ENCODE measurements at regions not wholly inside any gene's neighbourhood (a gene's known extent, or its start where the extent isn't known, plus 50 kb on each side); places are given as distances from the start of the nearest gene placed in this dataset.

GRCh38 chr1:57886376-57886775 lies 462.5 kb upstream of the DAB1 start:
- H3K9me3 Mint-ChIP-seq, result no peaks in the 10 kb centered on the region
- H3K4me1 Mint-ChIP-seq, result no peaks in the 10 kb centered on the region
- no peaks in the 10 kb centered on the region for H3K36me3 Mint-ChIP-seq (ENCODE audit: low read depth)
- no peak overlapping the region for H3K4me3 Mint-ChIP-seq
- H3K27ac Mint-ChIP-seq, result no peak overlapping the region
- H3K27me3 Mint-ChIP-seq, result peaks cover 7% of the 10 kb centered on the region
- no peak for ATAC-seq (replicated peaks)

- Mint-ChIP-seq H3K27ac (no peak overlapping the region), H3K9me3 (peaks cover 5% of the 10 kb centered on the region), H3K36me3 (ENCODE audit: low read depth) (no peaks in the 10 kb centered on the region), H3K4me3 (no peak overlapping the region), H3K4me1 (no peaks in the 10 kb centered on the region), H3K27me3 (peaks cover 10% of the 10 kb centered on the region)
- ATAC-seq (replicated peaks), result no peak
Measured at GRCh38 chr1:57883642-57883995, 459.8 kb upstream of the DAB1 start.

- H3K27me3 Mint-ChIP-seq, result peaks cover 7% of the 10 kb centered on the region
- no peaks in the 10 kb centered on the region for H3K36me3 Mint-ChIP-seq (ENCODE audit: low read depth)
- no peak overlapping the region for H3K4me3 Mint-ChIP-seq
- H3K9me3 Mint-ChIP-seq, result peaks cover 5% of the 10 kb centered on the region
- no peak for ATAC-seq (replicated peaks)
- H3K4me1 Mint-ChIP-seq, result no peaks in the 10 kb centered on the region
- no peak overlapping the region for H3K27ac Mint-ChIP-seq
Measured at GRCh38 chr1:57882934-57883641, 459.2 kb upstream of the DAB1 start.

GRCh38 chr1:57882072-57882471 lies 458.2 kb upstream of the DAB1 start:
- Mint-ChIP-seq H3K27ac (no peak overlapping the region), H3K4me3 (no peak overlapping the region), H3K36me3 (ENCODE audit: low read depth) (no peaks in the 10 kb centered on the region), H3K9me3 (peaks cover 5% of the 10 kb centered on the region), H3K4me1 (no peaks in the 10 kb centered on the region), H3K27me3 (peaks cover 7% of the 10 kb centered on the region)
- no peak for ATAC-seq (replicated peaks)

GRCh38 chr1:57881639-57882038 lies 457.8 kb upstream of the DAB1 start:
- peaks cover 5% of the 10 kb centered on the region for H3K9me3 Mint-ChIP-seq
- H3K4me3 Mint-ChIP-seq, result no peak overlapping the region
- H3K4me1 Mint-ChIP-seq, result no peaks in the 10 kb centered on the region
- H3K27ac Mint-ChIP-seq, result no peak overlapping the region
- no peak for ATAC-seq (replicated peaks)
- H3K27me3 Mint-ChIP-seq, result peaks cover 7% of the 10 kb centered on the region
- H3K36me3 Mint-ChIP-seq (ENCODE audit: low read depth), result no peaks in the 10 kb centered on the region

GRCh38 chr1:57879700-57880099 lies 455.8 kb upstream of the DAB1 start:
- Mint-ChIP-seq H3K4me1 (no peaks in the 10 kb centered on the region), H3K36me3 (ENCODE audit: low read depth) (no peaks in the 10 kb centered on the region), H3K27me3 (peaks cover 7% of the 10 kb centered on the region), H3K27ac (no peak overlapping the region), H3K9me3 (peaks cover 5% of the 10 kb centered on the region), H3K4me3 (no peak overlapping the region)
- no peak for ATAC-seq (replicated peaks)

GRCh38 chr1:57874418-57874877 lies 450.6 kb upstream of the DAB1 start:
- no peak for ATAC-seq (replicated peaks)
- H3K27ac Mint-ChIP-seq, result no peak overlapping the region
- H3K36me3 Mint-ChIP-seq (ENCODE audit: low read depth), result no peaks in the 10 kb centered on the region
- H3K9me3 Mint-ChIP-seq, result peaks cover 5% of the 10 kb centered on the region
- no peaks in the 10 kb centered on the region for H3K4me1 Mint-ChIP-seq
- H3K27me3 Mint-ChIP-seq, result peaks cover 7% of the 10 kb centered on the region
- no peak overlapping the region for H3K4me3 Mint-ChIP-seq

- Mint-ChIP-seq H3K4me3 (no peak overlapping the region), H3K4me1 (no peaks in the 10 kb centered on the region)
Measured at GRCh38 chr1:57872913-57873312, 449.1 kb upstream of the DAB1 start.

GRCh38 chr1:57868908-57869307 lies 445.0 kb upstream of the DAB1 start:
- no peak for ATAC-seq (replicated peaks)
- H3K27ac Mint-ChIP-seq, result no peak overlapping the region

More at GRCh38 chr1:57872913-57873312, 449.1 kb upstream of the DAB1 start:
- no peak for ATAC-seq (replicated peaks)
- Mint-ChIP-seq H3K9me3 (no peaks in the 10 kb centered on the region), H3K36me3 (ENCODE audit: low read depth) (no peaks in the 10 kb centered on the region), H3K27ac (no peak overlapping the region), H3K27me3 (no peaks in the 10 kb centered on the region)

GRCh38 chr1:57868239-57868638 lies 444.4 kb upstream of the DAB1 start:
- no peaks in the 10 kb centered on the region for H3K27me3 Mint-ChIP-seq
- no peaks in the 10 kb centered on the region for H3K4me1 Mint-ChIP-seq
- no peak overlapping the region for H3K4me3 Mint-ChIP-seq
- no peaks in the 10 kb centered on the region for H3K36me3 Mint-ChIP-seq (ENCODE audit: low read depth)
- no peaks in the 10 kb centered on the region for H3K9me3 Mint-ChIP-seq
- no peak overlapping the region for H3K27ac Mint-ChIP-seq
- ATAC-seq (replicated peaks), result no peak

More at GRCh38 chr1:57868908-57869307, 445.0 kb upstream of the DAB1 start:
- Mint-ChIP-seq H3K4me1 (no peaks in the 10 kb centered on the region), H3K4me3 (no peak overlapping the region), H3K36me3 (ENCODE audit: low read depth) (no peaks in the 10 kb centered on the region), H3K9me3 (no peaks in the 10 kb centered on the region), H3K27me3 (no peaks in the 10 kb centered on the region)

- no peak overlapping the region for H3K4me3 Mint-ChIP-seq
- H3K9me3 Mint-ChIP-seq, result no peaks in the 10 kb centered on the region
- no peaks in the 10 kb centered on the region for H3K36me3 Mint-ChIP-seq (ENCODE audit: low read depth)
- no peak for ATAC-seq (replicated peaks)
- H3K27ac Mint-ChIP-seq, result no peak overlapping the region
- H3K4me1 Mint-ChIP-seq, result no peaks in the 10 kb centered on the region
- no peaks in the 10 kb centered on the region for H3K27me3 Mint-ChIP-seq
Measured at GRCh38 chr1:57866998-57867397, 443.1 kb upstream of the DAB1 start.

- ATAC-seq (replicated peaks), result no peak
- H3K9me3 Mint-ChIP-seq, result no peaks in the 10 kb centered on the region
- H3K27ac Mint-ChIP-seq, result no peak overlapping the region
- no peak overlapping the region for H3K4me3 Mint-ChIP-seq
- H3K4me1 Mint-ChIP-seq, result no peaks in the 10 kb centered on the region
- no peaks in the 10 kb centered on the region for H3K27me3 Mint-ChIP-seq
- no peaks in the 10 kb centered on the region for H3K36me3 Mint-ChIP-seq (ENCODE audit: low read depth)
Measured at GRCh38 chr1:57860931-57861565, 437.2 kb upstream of the DAB1 start.

- no peak overlapping the region for H3K27ac Mint-ChIP-seq
- no peaks in the 10 kb centered on the region for H3K4me1 Mint-ChIP-seq
- H3K4me3 Mint-ChIP-seq, result no peak overlapping the region
- no peak for ATAC-seq (replicated peaks)
- peaks cover 4% of the 10 kb centered on the region for H3K27me3 Mint-ChIP-seq
- H3K36me3 Mint-ChIP-seq (ENCODE audit: low read depth), result no peaks in the 10 kb centered on the region
- no peaks in the 10 kb centered on the region for H3K9me3 Mint-ChIP-seq
Measured at GRCh38 chr1:57860325-57860724, 436.5 kb upstream of the DAB1 start.

GRCh38 chr1:57858740-57859139 lies 434.9 kb upstream of the DAB1 start:
- no peaks in the 10 kb centered on the region for H3K9me3 Mint-ChIP-seq
- no peaks in the 10 kb centered on the region for H3K4me1 Mint-ChIP-seq
- no peak for ATAC-seq (replicated peaks)
- H3K27me3 Mint-ChIP-seq, result peaks cover 9% of the 10 kb centered on the region
- H3K4me3 Mint-ChIP-seq, result no peak overlapping the region
- H3K27ac Mint-ChIP-seq, result no peak overlapping the region
- no peaks in the 10 kb centered on the region for H3K36me3 Mint-ChIP-seq (ENCODE audit: low read depth)

- no peaks in the 10 kb centered on the region for H3K4me1 Mint-ChIP-seq
- no peaks in the 10 kb centered on the region for H3K9me3 Mint-ChIP-seq
- H3K27ac Mint-ChIP-seq, result no peak overlapping the region
- peaks cover 9% of the 10 kb centered on the region for H3K27me3 Mint-ChIP-seq
- H3K36me3 Mint-ChIP-seq (ENCODE audit: low read depth), result no peaks in the 10 kb centered on the region
- no peak overlapping the region for H3K4me3 Mint-ChIP-seq
- no peak for ATAC-seq (replicated peaks)
Measured at GRCh38 chr1:57857809-57858208, 433.9 kb upstream of the DAB1 start.
